Esophagus muscularis mucosa (tissue), 3 donors: ENCODE measurements at regions not wholly inside any gene's neighbourhood (a gene's known extent, or its start where the extent isn't known, plus 50 kb on each side); places are given as distances from the start of the nearest gene placed in this dataset.

Source experiments
- CTCF ChIP-seq, 3 experiments: fragments of 200-600 bp in 2 of 3; fragments of 450-650 bp in 1 of 3; sonication (generic) in 2 of 3; IDR thresholded peaks; one replicate each; pipeline ENCODE4 v1.5.1; 2017 to 2019; ENCODE audit warnings: antibody characterized with exemption in 3 of 3, mild to moderate bottlenecking in 2 of 3, moderate library complexity in 1 of 3
- POLR2A ChIP-seq: fragments of 450-650 bp; IDR thresholded peaks from one replicate; pipeline ENCODE4 v1.6.1; 2017; ENCODE audit warnings: antibody characterized with exemption, moderate library complexity, mild to moderate bottlenecking, low read depth
- POLR2AphosphoS5 ChIP-seq, 2 donors: sonication (generic); formaldehyde crosslinking; IDR thresholded peaks; one replicate each; pipeline ENCODE4 v1.6.1; 2017; ENCODE audit warnings: antibody characterized with exemption in 2 of 2

- TF ChIP-seq POLR2A (no peak), CTCF (IDR thresholded peaks at IDR 0.05) (no peak), POLR2AphosphoS5 (IDR thresholded peaks at IDR 0.05) (no peak)
Observed at GRCh38 chr2:220891405-220891804, 680.7 kb downstream of the EPHA4 start.
